ENCODE measurements at regions not wholly inside any gene's neighbourhood (a gene's known extent, or its start where the extent isn't known, plus 50 kb on each side); places are given as distances from the start of the nearest gene placed in this dataset.
"Not testable (repeated sequence)": the region's sequence is repeated elsewhere in the genome, so short reads cannot be mapped to it uniquely, and the experiment has no call there.

GRCh38 chr17:64750478-64750877 is 88.4 kb upstream of the SMURF2 start:
- H3K36me3 ChIP-seq = peaks cover 0 to 31% (median 2%) of the 10 kb centered on the region in 3 donors
- intact Hi-C loops (cut with DNase I) = no loop called here
- no peak for TF ChIP-seq CTCF (IDR thresholded peaks at IDR 0.05)

GRCh38 chr17:64749306-64749705 is 87.2 kb upstream of the SMURF2 start:
- Histone ChIP-seq H3K4me3 (no peak overlapping the region), H3K9me3 (no peaks in the 10 kb centered on the region), H3K4me1 (no peaks in the 10 kb centered on the region), H3K36me3 (peaks cover 0 to 25% (median 2%) of the 10 kb centered on the region in 3 donors), H3K27ac (no peak overlapping the region), H3K27me3 (no peaks in the 10 kb centered on the region)
- no peak for TF ChIP-seq CTCF (IDR thresholded peaks at IDR 0.05)
- 89 to 94% methylated on average over 4 of the region's 4 CpGs for WGBS, 2 donors
- DNase-seq = no peak
- no peak for ATAC-seq
- FAIRE-seq = no peak
- intact Hi-C loops (cut with DNase I) = no loop called here

More at GRCh38 chr17:64750478-64750877, 88.4 kb upstream of the SMURF2 start:
- DNase-seq = no peak
- Histone ChIP-seq H3K27ac (no peak overlapping the region), H3K9me3 (no peaks in the 10 kb centered on the region), H3K4me3 (no peak overlapping the region), H3K4me1 (no peaks in the 10 kb centered on the region), H3K27me3 (no peaks in the 10 kb centered on the region)
- no peak for ATAC-seq
- no peak for FAIRE-seq
- 89 to 91% methylated on average over 9 of the region's 9 CpGs for WGBS, 2 donors

- Histone ChIP-seq H3K4me1 (no peaks in the 10 kb centered on the region), H3K27me3 (no peaks in the 10 kb centered on the region), H3K4me3 (no peak overlapping the region), H3K27ac (peak overlapping the region in 2 of 4 donors; percentile 36 to 50), H3K9me3 (no peaks in the 10 kb centered on the region), H3K36me3 (peaks cover 0 to 14% (median 2%) of the 10 kb centered on the region in 3 donors)
- DNase-seq (no peak), ATAC-seq (peak; percentile 6 to 69 (median 58)), FAIRE-seq (no peak)
- intact Hi-C loops (cut with DNase I) = no loop called here
- WGBS, 2 donors = 62 to 73% methylated on average over 7 of the region's 7 CpGs
- no peak for TF ChIP-seq CTCF (IDR thresholded peaks at IDR 0.05)
Observed at GRCh38 chr17:64747938-64748540, 85.9 kb upstream of the SMURF2 start.

GRCh38 chr17:64742326-64742725 is 80.2 kb upstream of the SMURF2 start:
- no peak for TF ChIP-seq CTCF (IDR thresholded peaks at IDR 0.05)
- FAIRE-seq = no peak
- Histone ChIP-seq H3K27me3 (no peaks in the 10 kb centered on the region), H3K27ac (peak overlapping the region in 2 of 4 donors; percentile 39 to 67), H3K4me3 (no peak overlapping the region), H3K4me1 (peaks cover 0 to 5% (median 0%) of the 10 kb centered on the region in 3 donors), H3K9me3 (no peaks in the 10 kb centered on the region), H3K36me3 (no peaks in the 10 kb centered on the region)
- intact Hi-C loops (cut with DNase I) = no loop called here
- DNase-seq = no peak
- WGBS, 2 donors = 67 to 83% methylated on average over 7 of the region's 7 CpGs
- ATAC-seq = no peak

GRCh38 chr17:64741916-64742315 is 79.8 kb upstream of the SMURF2 start:
- peak in 2 of 4 donors; percentile 30 to 47 for ATAC-seq
- H3K36me3 ChIP-seq; H3K9me3 ChIP-seq; H3K27me3 ChIP-seq; H3K4me3 ChIP-seq; H3K4me1 ChIP-seq; intact Hi-C loops (cut with DNase I); FAIRE-seq: not testable (repeated sequence)
- WGBS, 2 donors = 70 to 80% methylated on average over 3 of the region's 3 CpGs
- H3K27ac ChIP-seq = peak overlapping the region in 2 of 4 donors; percentile 39 to 67
- DNase-seq = peak in 1 of 6 donors; percentile 12
